HCT116 (cell line): ENCODE measurements at regions not wholly inside any gene's neighbourhood (a gene's known extent, or its start where the extent isn't known, plus 50 kb on each side); places are given as distances from the start of the nearest gene placed in this dataset.

Experiments
- ATAC-seq: fragments of 200-7000 bp; cut with Tn5 transposase; 2 replicates; pipeline ENCODE4 v1.9.1; 2020; ENCODE audit warnings: mild to moderate bottlenecking, moderate library complexity
- BruUV-seq: library from RNA; stranded (reverse); fragments of 400-500 nt; replicated peaks from 2 replicates; lab custom pipeline; 2021; lab: Mats Ljungman, UMichigan
- CTCF ChIA-PET: fragments of 300-600 bp; sonication (Branson Sonifier 250); formaldehyde crosslinking; loops from one replicate; lab custom pipeline; 2021; ENCODE audit warnings: antibody characterized with exemption; lab: Charles Lee
- POLR2A ChIA-PET: fragments of 300-600, 350-600 bp; sonication (Branson Sonifier 250); formaldehyde crosslinking; loops from one replicate; lab custom pipeline; 2021; ENCODE audit warnings: antibody characterized with exemption; lab: Charles Lee
- RAD21 ChIA-PET, 2 experiments: fragments of 300-600 bp; sonication (Branson Sonifier 250); formaldehyde crosslinking; loops; one replicate each; lab custom pipeline; 2023; ENCODE audit warnings: low total read pairs in 2 of 2; ENCODE audit not compliant: uncharacterized antibody in 2 of 2, unreplicated experiment in 2 of 2, low non-redundant PET in 1 of 2; lab: Charles Lee
- DNase-seq: peaks from one replicate; pipeline ENCODE4 v3.0.0-alpha.2; 2010; ENCODE audit warnings: low read depth, low spot score
- H2AFZ ChIP-seq: fragments of 200-600 bp; shearing (Covaris generic), sonication (generic); 2 replicates; pipeline ENCODE4 v1.6.1; 2017; ENCODE audit warnings: low read depth, mixed run types, mixed read lengths, antibody characterized with exemption, low read length; ENCODE audit not compliant: poor library complexity, severe bottlenecking
- H3K27ac ChIP-seq: 2 replicates; pipeline ENCODE4 v1.5.1; 2012; ENCODE audit warnings: low read depth, low read length
- H3K27me3 ChIP-seq: fragments of 200-600 bp; sonication (generic); 2 replicates; pipeline ENCODE4 v1.6.1; 2016; ENCODE audit warnings: mixed run types, low read length, mixed read lengths; ENCODE audit not compliant: insufficient read depth
- H3K36me3 ChIP-seq, 2 experiments: fragments of 200-500 bp in 1 of 2; fragments of 200-600 bp in 1 of 2; sonication (Bioruptor generic) in 1 of 2; sonication (generic) in 1 of 2; 2 replicates each; pipeline versions ENCODE4 v1.5.1 to v1.6.1; 2014 to 2016; ENCODE audit warnings: low read length in 2 of 2, inconsistent platforms in 1 of 2, mixed read lengths in 1 of 2, mixed run types in 1 of 2; ENCODE audit not compliant: insufficient read depth in 2 of 2, control insufficient read depth in 1 of 2
- H3K4me1 ChIP-seq, 2 experiments: fragments of 200-600 bp in 1 of 2; sonication (generic) in 1 of 2; 2 replicates each; pipeline versions ENCODE4 v1.5.1 to v1.6.1; 2012 to 2017; ENCODE audit warnings: low read length in 2 of 2, inconsistent platforms in 1 of 2, mild to moderate bottlenecking in 1 of 2, mixed read lengths in 1 of 2, mixed run types in 1 of 2, moderate library complexity in 1 of 2; ENCODE audit not compliant: insufficient read depth in 2 of 2, control insufficient read depth in 1 of 2
- H3K4me2 ChIP-seq: fragments of 200-600 bp; sonication (generic); 2 replicates; pipeline ENCODE4 v1.6.1; 2017; ENCODE audit warnings: mixed run types, low read length, mixed read lengths
- H3K4me3 ChIP-seq, 2 experiments: fragments of 200-600 bp in 1 of 2; sonication (generic) in 1 of 2; replicated peaks in 1 of 2; 2 replicates each; pipeline ENCODE4 v1.5.1; 2011 to 2016; ENCODE audit warnings: low read length in 2 of 2, control low read depth in 1 of 2, low read depth in 1 of 2, mild to moderate bottlenecking in 1 of 2, mixed read lengths in 1 of 2, mixed run types in 1 of 2
- H3K79me2 ChIP-seq: fragments of 200-600 bp; sonication (generic); 2 replicates; pipeline ENCODE4 v1.6.1; 2017; ENCODE audit warnings: mild to moderate bottlenecking, mixed run types, low read length, moderate library complexity, mixed read lengths; ENCODE audit not compliant: insufficient read depth
- H3K9ac ChIP-seq: fragments of 200-600 bp; sonication (generic); 2 replicates; pipeline ENCODE4 v1.6.1; 2016; ENCODE audit warnings: low read length, mixed read lengths
- H3K9me2 ChIP-seq: fragments of 200-600 bp; sonication (generic), shearing (Covaris generic); 2 replicates; pipeline ENCODE4 v1.6.1; 2017; ENCODE audit warnings: mixed run types, mild to moderate bottlenecking, moderate library complexity; ENCODE audit not compliant: insufficient read depth
- H3K9me3 ChIP-seq, 2 experiments: fragments of 200-500 bp in 1 of 2; fragments of 200-600 bp in 1 of 2; sonication (Bioruptor generic) in 1 of 2; sonication (generic) in 1 of 2; 2 replicates each; pipeline ENCODE4 v1.6.1; 2014 to 2017; ENCODE audit warnings: low read length in 2 of 2, mixed read lengths in 2 of 2, inconsistent platforms in 1 of 2, low read depth in 1 of 2, mild to moderate bottlenecking in 1 of 2, mixed run types in 1 of 2, moderate library complexity in 1 of 2; ENCODE audit not compliant: control insufficient read depth in 1 of 2, insufficient read depth in 1 of 2
- H4K20me1 ChIP-seq: fragments of 200-600 bp; sonication (generic), shearing (Covaris generic); 2 replicates; pipeline ENCODE4 v1.6.1; 2017; ENCODE audit warnings: mixed run types, mild to moderate bottlenecking, moderate library complexity; ENCODE audit not compliant: insufficient read depth
- ATF3 ChIP-seq: IDR thresholded peaks from 2 replicates; pipeline ENCODE4 v1.6.1; 2012
- CBX3 ChIP-seq: IDR thresholded peaks from 2 replicates; pipeline ENCODE4 v1.6.1; 2012; ENCODE audit warnings: low read depth
- EGR1 ChIP-seq: IDR thresholded peaks from 2 replicates; pipeline ENCODE4 v1.6.1; 2012; ENCODE audit warnings: low read depth
- ELF1 ChIP-seq: IDR thresholded peaks from 2 replicates; pipeline ENCODE4 v1.6.1; 2012; ENCODE audit warnings: low read depth, borderline replicate concordance
- EZH2 ChIP-seq: fragments of 200-600 bp; sonication (generic); IDR thresholded peaks from 2 replicates; pipeline ENCODE4 v1.6.1; 2017; ENCODE audit warnings: antibody characterized with exemption, mixed run types
- EZH2phosphoT487 ChIP-seq: fragments of 200-600 bp; IDR thresholded peaks from 2 replicates; pipeline ENCODE4 v1.6.1; 2018; ENCODE audit warnings: antibody characterized with exemption, borderline replicate concordance
- FOSL1 ChIP-seq: IDR thresholded peaks from 2 replicates; pipeline ENCODE4 v1.6.1; 2012; ENCODE audit warnings: low read depth
- JUND ChIP-seq: IDR thresholded peaks from 2 replicates; pipeline ENCODE4 v1.6.1; 2012
- MAX ChIP-seq: IDR thresholded peaks from 2 replicates; pipeline ENCODE4 v1.6.1; 2012
- POLR2A ChIP-seq: IDR thresholded peaks from 2 replicates; pipeline ENCODE4 v1.7.0; 2011; ENCODE audit warnings: borderline replicate concordance; ENCODE audit not compliant: insufficient read depth, insufficient read length; ENCODE audit errors: extremely low read depth
- POLR2AphosphoS5 ChIP-seq: IDR thresholded peaks from 2 replicates; pipeline ENCODE4 v1.6.1; 2011; ENCODE audit warnings: mild to moderate bottlenecking, low read depth, low read length, moderate library complexity
- RAD21 ChIP-seq: IDR thresholded peaks from 2 replicates; pipeline ENCODE4 v1.6.1; 2012; ENCODE audit warnings: low read depth, mild to moderate bottlenecking
- REST ChIP-seq: IDR thresholded peaks from 2 replicates; pipeline ENCODE4 v1.6.1; 2012; ENCODE audit warnings: low read depth
- SIN3A ChIP-seq: IDR thresholded peaks from 2 replicates; pipeline ENCODE4 v1.6.1; 2012; ENCODE audit warnings: low read depth
- ZBTB33 ChIP-seq: IDR thresholded peaks from 2 replicates; pipeline ENCODE4 v1.6.1; 2011; ENCODE audit warnings: mild to moderate bottlenecking, low read length, moderate library complexity; ENCODE audit not compliant: insufficient replicate concordance; ENCODE audit errors: extremely low read depth
- ZNF274 ChIP-seq: fragments of 200-500 bp; sonication (Bioruptor generic); IDR thresholded peaks from 2 replicates; pipeline ENCODE4 v1.6.1; 2014; ENCODE audit warnings: mild to moderate bottlenecking, low read depth, low read length, inconsistent platforms
- intact Hi-C: fragments of 100-400 bp; cut with micrococcal nuclease; formaldehyde crosslinking; loops from 2 replicates; pipeline ENCODE4 v1.10.0; 2022

GRCh38 chr2:198664321-198664720 lies 793.4 kb downstream of the SATB2 start:
- no peak for DNase-seq
- TF ChIP-seq ELF1 (no peak), SIN3A (no peak), MAX (no peak), ZNF274 (no peak), RAD21 (no peak), FOSL1 (no peak), POLR2AphosphoS5 (no peak), ZBTB33 (no peak), REST (no peak), JUND (no peak), EZH2phosphoT487 (no peak), EGR1 (no peak), CBX3 (no peak), EZH2 (no peak), POLR2A (no peak), ATF3 (no peak)
- no peak overlapping the region for H3K4me2 ChIP-seq
- ChIA-PET POLR2A (no interaction called here), CTCF (no interaction called here), RAD21 (no interaction called here)
- no TSS peak for BruUV-seq
- intact Hi-C loops = no loop called here
- no peak overlapping the region for H3K9ac ChIP-seq
- no peaks in the 10 kb centered on the region for H3K27me3 ChIP-seq
- no peaks in the 10 kb centered on the region for H3K36me3 ChIP-seq
- no peaks in the 10 kb centered on the region for H3K4me1 ChIP-seq
- no peaks in the 10 kb centered on the region for H4K20me1 ChIP-seq
- H3K9me3 ChIP-seq = no peaks in the 10 kb centered on the region
- no peaks in the 10 kb centered on the region for H3K9me2 ChIP-seq
- no peak for ATAC-seq
- no peak overlapping the region for H3K27ac ChIP-seq
- no peak overlapping the region for H2AFZ ChIP-seq
- no peaks in the 10 kb centered on the region for H3K79me2 ChIP-seq
- H3K4me3 ChIP-seq = no peak overlapping the region
